GM20000 (cell line): ENCODE measurements at regions not wholly inside any gene's neighbourhood (a gene's known extent, or its start where the extent isn't known, plus 50 kb on each side); places are given as distances from the start of the nearest gene placed in this dataset.

Source experiments
- DNase-seq: peaks from one replicate; pipeline ENCODE4 v3.0.0; 2012; ENCODE audit warnings: low spot score
- TF ChIP-seq, protein P1 (sequence below): IDR thresholded peaks from 2 replicates; pipeline ENCODE4 v1.5.1; 2012; ENCODE audit warnings: mild to moderate bottlenecking, control low read depth; ENCODE audit errors: extremely low read depth, missing control alignments

GRCh38 chr2:146659976-146660375 lies 1184.9 kb upstream of the ACVR2A start:
- TF ChIP-seq, protein P1, sequence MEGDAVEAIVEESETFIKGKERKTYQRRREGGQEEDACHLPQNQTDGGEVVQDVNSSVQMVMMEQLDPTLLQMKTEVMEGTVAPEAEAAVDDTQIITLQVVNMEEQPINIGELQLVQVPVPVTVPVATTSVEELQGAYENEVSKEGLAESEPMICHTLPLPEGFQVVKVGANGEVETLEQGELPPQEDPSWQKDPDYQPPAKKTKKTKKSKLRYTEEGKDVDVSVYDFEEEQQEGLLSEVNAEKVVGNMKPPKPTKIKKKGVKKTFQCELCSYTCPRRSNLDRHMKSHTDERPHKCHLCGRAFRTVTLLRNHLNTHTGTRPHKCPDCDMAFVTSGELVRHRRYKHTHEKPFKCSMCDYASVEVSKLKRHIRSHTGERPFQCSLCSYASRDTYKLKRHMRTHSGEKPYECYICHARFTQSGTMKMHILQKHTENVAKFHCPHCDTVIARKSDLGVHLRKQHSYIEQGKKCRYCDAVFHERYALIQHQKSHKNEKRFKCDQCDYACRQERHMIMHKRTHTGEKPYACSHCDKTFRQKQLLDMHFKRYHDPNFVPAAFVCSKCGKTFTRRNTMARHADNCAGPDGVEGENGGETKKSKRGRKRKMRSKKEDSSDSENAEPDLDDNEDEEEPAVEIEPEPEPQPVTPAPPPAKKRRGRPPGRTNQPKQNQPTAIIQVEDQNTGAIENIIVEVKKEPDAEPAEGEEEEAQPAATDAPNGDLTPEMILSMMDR: no peak
- DNase-seq: no peak

DNA sequence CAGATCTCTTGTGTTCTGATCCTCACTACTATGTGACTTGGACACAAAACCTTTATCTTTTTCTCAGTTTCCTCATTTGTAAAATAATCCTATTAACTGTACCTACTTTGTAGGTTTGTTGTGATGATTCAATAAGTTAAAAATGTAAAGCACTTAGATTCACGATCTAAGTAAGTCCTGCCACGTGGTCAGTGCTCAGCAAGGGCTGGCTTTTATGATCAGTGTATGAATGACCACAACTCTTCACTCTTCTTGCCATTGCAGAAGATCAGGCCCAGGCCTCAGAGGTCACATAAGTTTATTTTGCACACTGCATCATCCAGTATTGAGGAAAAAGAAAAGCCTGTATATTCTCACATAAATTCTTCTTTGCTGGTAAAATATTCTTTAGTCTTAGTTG lies 1192.5 kb upstream of the ACVR2A start:
- TF ChIP-seq, protein P1: no peak

GRCh38 chr2:146651361-146651760 lies 1193.5 kb upstream of the ACVR2A start:
- no peak for DNase-seq
- TF ChIP-seq, protein P1: no peak

More for the DNA sequence above, 1192.5 kb upstream of the ACVR2A start:
- DNase-seq: no peak

DNA sequence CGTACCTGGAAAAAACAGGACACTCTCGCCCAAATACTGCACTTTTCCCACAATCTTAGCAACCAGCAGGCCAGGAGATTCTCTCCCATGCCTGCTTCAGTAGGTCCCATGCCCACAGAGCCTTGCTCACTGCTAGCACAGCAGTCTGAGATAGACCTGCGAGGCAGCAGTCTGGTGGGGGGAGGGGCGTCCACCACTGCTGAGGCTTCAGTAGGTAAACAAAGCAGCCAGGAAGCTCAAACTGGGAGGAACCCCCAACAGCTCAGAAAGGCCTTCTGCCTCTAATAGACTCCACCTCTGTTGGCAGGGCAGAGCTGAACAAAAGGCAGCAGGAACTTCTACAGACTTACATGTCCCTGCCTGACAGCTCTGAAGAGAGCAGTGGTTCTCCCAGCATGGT lies 1202.8 kb upstream of the ACVR2A start:
- TF ChIP-seq, protein P1: no peak
- DNase-seq: no peak

- TF ChIP-seq, protein P1: no peak
- DNase-seq: no peak
Measured at GRCh38 chr2:146634230-146635097, 1210.4 kb upstream of the ACVR2A start.

- no peak for DNase-seq
- TF ChIP-seq, protein P1: no peak
Measured at GRCh38 chr2:146633159-146633558, 1211.7 kb upstream of the ACVR2A start.

DNA sequence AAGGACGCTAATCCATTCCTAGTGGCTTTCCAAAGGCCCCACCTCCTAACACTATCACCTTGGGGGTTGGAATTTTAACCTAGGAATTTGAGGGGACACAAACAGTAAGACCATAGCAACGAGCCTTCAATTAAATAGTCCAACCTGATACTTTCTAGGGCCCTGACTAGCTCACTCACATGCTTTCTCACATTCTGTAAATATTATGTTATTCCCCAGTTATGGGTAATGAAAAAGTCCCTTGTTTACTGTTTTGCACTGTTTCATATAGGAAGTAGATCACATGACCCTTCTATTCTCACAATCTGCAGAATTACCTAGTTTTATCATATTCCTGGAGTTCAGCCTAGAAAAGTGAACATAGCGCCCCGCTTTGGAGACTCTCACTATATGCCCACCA lies 1212.1 kb upstream of the ACVR2A start:
- TF ChIP-seq, protein P1: no peak

More for the DNA sequence above, 1212.1 kb upstream of the ACVR2A start:
- DNase-seq: no peak
